ENCODE measurements at regions not wholly inside any gene's neighbourhood (a gene's known extent, or its start where the extent isn't known, plus 50 kb on each side); places are given as distances from the start of the nearest gene placed in this dataset.

- TF ChIP-seq CTCF (IDR thresholded peaks at IDR 0.05) (no peak), POLR2A (IDR thresholded peaks at IDR 0.05) (no peak), POLR2AphosphoS5 (IDR thresholded peaks at IDR 0.05) (no peak)
These were observed 276.8 kb upstream of the POU3F3 start for GRCh38 chr2:104577143-104577542.
